ENCODE measurements at regions not wholly inside any gene's neighbourhood (a gene's known extent, or its start where the extent isn't known, plus 50 kb on each side); places are given as distances from the start of the nearest gene placed in this dataset.

DNA sequence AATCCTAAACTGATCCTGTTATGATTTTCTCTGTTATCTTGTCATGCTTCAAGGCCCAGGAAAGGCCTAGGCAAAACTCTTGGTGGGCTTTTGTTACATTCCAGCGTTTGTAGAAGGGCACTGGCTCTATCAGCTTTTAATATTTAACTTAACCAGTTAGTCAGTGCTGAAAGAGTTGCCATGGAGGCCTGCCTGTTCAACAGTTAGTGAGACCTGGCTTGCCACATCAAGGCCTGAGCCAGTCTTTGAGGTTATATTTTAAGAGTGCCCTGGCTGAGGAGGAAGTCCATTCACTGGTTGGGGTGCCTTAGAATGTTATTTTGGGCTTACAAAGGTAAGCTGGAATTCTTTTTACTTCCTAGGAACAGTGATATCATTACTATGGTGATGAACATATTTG is 144.1 kb upstream of the NRG3 start:
- TF ChIP-seq, protein P1, sequence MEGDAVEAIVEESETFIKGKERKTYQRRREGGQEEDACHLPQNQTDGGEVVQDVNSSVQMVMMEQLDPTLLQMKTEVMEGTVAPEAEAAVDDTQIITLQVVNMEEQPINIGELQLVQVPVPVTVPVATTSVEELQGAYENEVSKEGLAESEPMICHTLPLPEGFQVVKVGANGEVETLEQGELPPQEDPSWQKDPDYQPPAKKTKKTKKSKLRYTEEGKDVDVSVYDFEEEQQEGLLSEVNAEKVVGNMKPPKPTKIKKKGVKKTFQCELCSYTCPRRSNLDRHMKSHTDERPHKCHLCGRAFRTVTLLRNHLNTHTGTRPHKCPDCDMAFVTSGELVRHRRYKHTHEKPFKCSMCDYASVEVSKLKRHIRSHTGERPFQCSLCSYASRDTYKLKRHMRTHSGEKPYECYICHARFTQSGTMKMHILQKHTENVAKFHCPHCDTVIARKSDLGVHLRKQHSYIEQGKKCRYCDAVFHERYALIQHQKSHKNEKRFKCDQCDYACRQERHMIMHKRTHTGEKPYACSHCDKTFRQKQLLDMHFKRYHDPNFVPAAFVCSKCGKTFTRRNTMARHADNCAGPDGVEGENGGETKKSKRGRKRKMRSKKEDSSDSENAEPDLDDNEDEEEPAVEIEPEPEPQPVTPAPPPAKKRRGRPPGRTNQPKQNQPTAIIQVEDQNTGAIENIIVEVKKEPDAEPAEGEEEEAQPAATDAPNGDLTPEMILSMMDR (IDR thresholded peaks at IDR 0.05), result no peak
- TF ChIP-seq EZH2 (IDR thresholded peaks at IDR 0.05; ENCODE audit: borderline replicate concordance, insufficient read depth, low read depth, low read length, poor library complexity, severe bottlenecking), result no peak

Measured in B cell (primary cell).